Hepatocyte (in vitro differentiated cells): ENCODE measurements at regions not wholly inside any gene's neighbourhood (a gene's known extent, or its start where the extent isn't known, plus 50 kb on each side); places are given as distances from the start of the nearest gene placed in this dataset.

ENCODE experiments used
- EZH2phosphoT487 ChIP-seq: fragments of 200-600 bp; sonication (generic); IDR thresholded peaks from one replicate; pipeline ENCODE4 v1.6.1; 2018; ENCODE audit warnings: antibody characterized with exemption, mild to moderate bottlenecking, low read depth, moderate library complexity; ENCODE audit not compliant: unreplicated experiment, severe bottlenecking
- TF ChIP-seq, protein P1 (sequence below): fragments of 200-600 bp; sonication (generic); IDR thresholded peaks from 2 replicates; pipeline ENCODE4 v1.5.1; 2016; ENCODE audit warnings: antibody characterized with exemption, mild to moderate bottlenecking; ENCODE audit not compliant: poor library complexity

DNA sequence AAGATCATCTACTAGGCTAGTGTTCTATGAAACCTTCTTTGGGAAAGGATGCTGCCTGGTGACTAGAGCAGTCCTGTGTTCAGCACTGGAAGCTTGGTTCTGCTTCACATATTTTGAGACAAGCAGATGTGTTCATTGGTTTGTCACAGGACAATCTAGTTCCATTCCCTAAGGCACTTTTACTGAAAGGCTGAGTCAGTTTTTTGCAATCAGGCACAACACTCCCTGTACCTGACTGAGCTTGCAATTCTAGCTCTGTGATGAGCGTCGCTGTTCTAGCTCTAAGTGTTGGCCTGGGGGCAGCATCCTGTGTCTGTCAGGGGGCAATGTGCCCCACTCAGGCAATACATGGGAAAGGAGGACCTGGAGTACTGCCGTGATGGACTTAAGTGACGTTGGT is 144.4 kb downstream of the CAND1 start:
- TF ChIP-seq, protein P1, sequence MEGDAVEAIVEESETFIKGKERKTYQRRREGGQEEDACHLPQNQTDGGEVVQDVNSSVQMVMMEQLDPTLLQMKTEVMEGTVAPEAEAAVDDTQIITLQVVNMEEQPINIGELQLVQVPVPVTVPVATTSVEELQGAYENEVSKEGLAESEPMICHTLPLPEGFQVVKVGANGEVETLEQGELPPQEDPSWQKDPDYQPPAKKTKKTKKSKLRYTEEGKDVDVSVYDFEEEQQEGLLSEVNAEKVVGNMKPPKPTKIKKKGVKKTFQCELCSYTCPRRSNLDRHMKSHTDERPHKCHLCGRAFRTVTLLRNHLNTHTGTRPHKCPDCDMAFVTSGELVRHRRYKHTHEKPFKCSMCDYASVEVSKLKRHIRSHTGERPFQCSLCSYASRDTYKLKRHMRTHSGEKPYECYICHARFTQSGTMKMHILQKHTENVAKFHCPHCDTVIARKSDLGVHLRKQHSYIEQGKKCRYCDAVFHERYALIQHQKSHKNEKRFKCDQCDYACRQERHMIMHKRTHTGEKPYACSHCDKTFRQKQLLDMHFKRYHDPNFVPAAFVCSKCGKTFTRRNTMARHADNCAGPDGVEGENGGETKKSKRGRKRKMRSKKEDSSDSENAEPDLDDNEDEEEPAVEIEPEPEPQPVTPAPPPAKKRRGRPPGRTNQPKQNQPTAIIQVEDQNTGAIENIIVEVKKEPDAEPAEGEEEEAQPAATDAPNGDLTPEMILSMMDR = no peak
- no peak for TF ChIP-seq EZH2phosphoT487
